ENCODE measurements at regions not wholly inside any gene's neighbourhood (a gene's known extent, or its start where the extent isn't known, plus 50 kb on each side); places are given as distances from the start of the nearest gene placed in this dataset.

DNA sequence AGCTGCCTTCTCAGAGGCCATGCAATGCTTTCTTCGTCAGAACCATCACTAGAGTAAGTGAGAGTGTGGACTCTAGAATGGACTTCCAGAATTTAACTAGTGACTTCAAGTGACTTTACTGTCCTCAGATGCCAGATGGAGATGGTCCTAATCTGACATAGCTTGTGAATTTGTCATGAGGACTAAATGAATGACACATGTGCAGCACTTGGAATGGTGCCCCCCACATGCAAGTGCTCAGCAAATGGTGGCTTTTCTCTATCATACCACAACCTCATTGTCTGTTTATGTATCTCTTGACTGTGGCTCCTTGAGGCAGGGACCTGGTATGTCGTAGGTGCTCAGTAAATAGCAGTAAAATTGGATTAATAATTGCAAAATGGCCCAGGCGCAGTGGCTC lies 91.6 kb upstream of the STX18 start:
- H3K4me3 ChIP-seq, result no peak overlapping the region
- 0 to 100% (median 76%) methylated on average over 1 to 3 of the region's 3 CpGs; no CpG with 5 or more reads in 4 of the 10 experiments for WGBS, 10 experiments
- in situ Hi-C loops (cut with MboI; ENCODE audit: low pct_unique_long_range_greater_than_20kb in 2 of 9, low sequenced_read_pairs in 9 of 9, unreplicated experiment in 9 of 9), result no loop called here
- no peak for ATAC-seq (replicated peaks in 6 of 8)
- H3K27ac ChIP-seq, result no peak overlapping the region
- no peaks in the 10 kb centered on the region for H3K4me1 ChIP-seq (replicated peaks in 1 of 2)

DNA sequence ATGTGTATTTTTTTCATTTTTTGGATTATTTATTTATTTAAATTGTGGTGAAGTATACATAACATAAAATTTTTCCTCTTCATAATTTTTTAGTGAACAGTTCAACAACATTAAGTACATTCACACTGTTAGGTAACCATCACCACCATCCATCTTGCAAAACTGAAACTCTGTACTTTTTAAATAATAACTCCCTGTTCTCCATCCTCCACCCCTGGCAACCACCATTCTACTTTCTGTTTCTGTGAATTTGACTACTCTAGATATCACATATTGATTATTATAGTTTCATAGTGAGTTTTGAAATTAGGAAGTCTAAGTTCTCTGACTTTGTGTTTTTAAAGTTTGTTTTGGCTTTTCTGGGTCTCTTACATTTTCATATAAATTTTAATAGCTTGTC lies 89.3 kb upstream of the STX18 start:
- no peak overlapping the region for H3K4me3 ChIP-seq
- ATAC-seq (replicated peaks in 6 of 8), result no peak
- no peaks in the 10 kb centered on the region for H3K4me1 ChIP-seq (replicated peaks in 1 of 2)
- in situ Hi-C loops (cut with MboI; ENCODE audit: low pct_unique_long_range_greater_than_20kb in 2 of 9, low sequenced_read_pairs in 9 of 9, unreplicated experiment in 9 of 9), result no loop called here
- H3K27ac ChIP-seq, result no peak overlapping the region

DNA sequence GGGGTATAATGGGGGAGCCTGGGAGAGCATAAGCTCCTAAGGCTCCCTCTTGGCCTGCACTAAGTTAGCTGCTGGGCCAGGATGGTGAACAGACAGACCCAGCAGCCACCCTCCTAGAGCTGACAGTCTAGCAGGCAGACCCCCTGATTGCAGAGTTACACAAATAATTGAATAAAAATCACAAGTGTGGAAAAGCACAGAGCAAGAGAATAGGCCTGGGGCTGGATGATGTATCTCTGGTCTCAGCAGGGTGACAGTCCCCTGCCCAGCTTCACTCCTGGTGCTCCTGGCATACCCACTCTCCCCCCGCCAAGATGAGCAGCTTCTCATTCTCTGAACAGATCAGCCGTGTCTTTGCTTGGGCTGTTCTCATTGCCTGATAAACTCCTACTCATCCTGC lies 86.1 kb upstream of the STX18 start:
- 50 to 90% (median 80%) methylated on average over 1 to 2 of the region's 2 CpGs; no CpG with 5 or more reads in 5 of the 10 experiments for WGBS, 10 experiments
- H3K4me1 ChIP-seq (replicated peaks in 1 of 2), result peaks cover 4 to 5% of the 10 kb centered on the region in 2 donors
- H3K27ac ChIP-seq, result no peak overlapping the region
- in situ Hi-C loops (cut with MboI; ENCODE audit: low pct_unique_long_range_greater_than_20kb in 2 of 9, low sequenced_read_pairs in 9 of 9, unreplicated experiment in 9 of 9), result no loop called here
- ATAC-seq (replicated peaks in 6 of 8), result no peak
- H3K4me3 ChIP-seq, result no peak overlapping the region

DNA sequence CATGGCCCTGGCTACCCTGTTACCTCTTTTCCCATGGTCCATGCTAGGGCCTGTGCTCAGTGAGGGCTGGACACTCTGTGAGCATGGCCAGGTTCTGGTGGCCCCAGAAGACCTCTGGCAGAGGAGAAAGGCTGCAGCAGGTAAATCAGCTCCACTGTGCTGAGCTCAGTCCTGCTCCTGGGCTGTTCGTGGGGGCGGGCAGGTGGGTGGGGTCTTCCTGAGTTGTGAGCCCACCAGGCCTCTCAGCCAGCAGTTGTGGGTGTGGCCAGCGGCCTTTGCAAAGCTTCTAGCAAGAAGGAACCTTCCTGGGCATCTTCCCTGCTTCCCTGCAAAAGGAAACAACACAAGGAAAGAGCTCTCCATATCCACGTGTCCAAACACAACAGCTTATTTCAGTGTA lies 85.3 kb upstream of the STX18 start:
- peaks cover 4 to 5% of the 10 kb centered on the region in 2 donors for H3K4me1 ChIP-seq (replicated peaks in 1 of 2)
- no peak overlapping the region for H3K4me3 ChIP-seq
- in situ Hi-C loops (cut with MboI; ENCODE audit: low pct_unique_long_range_greater_than_20kb in 2 of 9, low sequenced_read_pairs in 9 of 9, unreplicated experiment in 9 of 9), result no loop called here
- H3K27ac ChIP-seq, result no peak overlapping the region
- ATAC-seq (replicated peaks in 6 of 8), result no peak
- 0 to 78% (median 60%) methylated on average over 1 to 2 of the region's 4 CpGs; no CpG with 5 or more reads in 7 of the 10 experiments for WGBS, 10 experiments

DNA sequence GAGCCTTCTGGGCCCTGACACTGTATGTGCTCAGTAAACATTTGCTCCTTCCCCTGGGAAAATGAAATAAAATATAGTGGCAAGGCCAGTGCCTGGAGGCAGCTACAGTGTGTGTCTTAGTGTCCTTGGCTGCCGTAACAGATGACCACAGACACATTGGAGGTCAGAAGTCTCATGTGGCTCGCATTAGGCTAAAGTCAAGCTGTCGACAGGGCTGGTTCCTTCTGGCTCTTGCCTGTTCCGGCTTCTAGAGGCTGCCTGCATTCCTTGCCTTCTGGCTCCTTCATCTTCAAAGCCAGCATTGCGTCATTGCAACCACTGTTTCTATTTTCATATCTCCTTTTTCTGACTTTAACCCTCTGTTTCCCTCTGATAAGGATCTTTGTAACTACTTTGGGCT lies 83.6 kb upstream of the STX18 start:
- Histone ChIP-seq H3K4me1 (replicated peaks in 1 of 2) (peaks cover 4 to 5% of the 10 kb centered on the region in 2 donors), H3K4me3 (no peak overlapping the region), H3K27ac (no peak overlapping the region)
- peak in 3 of 8 experiments; percentile 27 to 90 (median 64) for ATAC-seq (replicated peaks in 6 of 8)
- in situ Hi-C loops (cut with MboI; ENCODE audit: low pct_unique_long_range_greater_than_20kb in 2 of 9, low sequenced_read_pairs in 9 of 9, unreplicated experiment in 9 of 9), result no loop called here
- 7 to 100% (median 95%) methylated on average over 1 to 4 of the region's 5 CpGs; no CpG with 5 or more reads in 2 of the 10 experiments for WGBS, 10 experiments

DNA sequence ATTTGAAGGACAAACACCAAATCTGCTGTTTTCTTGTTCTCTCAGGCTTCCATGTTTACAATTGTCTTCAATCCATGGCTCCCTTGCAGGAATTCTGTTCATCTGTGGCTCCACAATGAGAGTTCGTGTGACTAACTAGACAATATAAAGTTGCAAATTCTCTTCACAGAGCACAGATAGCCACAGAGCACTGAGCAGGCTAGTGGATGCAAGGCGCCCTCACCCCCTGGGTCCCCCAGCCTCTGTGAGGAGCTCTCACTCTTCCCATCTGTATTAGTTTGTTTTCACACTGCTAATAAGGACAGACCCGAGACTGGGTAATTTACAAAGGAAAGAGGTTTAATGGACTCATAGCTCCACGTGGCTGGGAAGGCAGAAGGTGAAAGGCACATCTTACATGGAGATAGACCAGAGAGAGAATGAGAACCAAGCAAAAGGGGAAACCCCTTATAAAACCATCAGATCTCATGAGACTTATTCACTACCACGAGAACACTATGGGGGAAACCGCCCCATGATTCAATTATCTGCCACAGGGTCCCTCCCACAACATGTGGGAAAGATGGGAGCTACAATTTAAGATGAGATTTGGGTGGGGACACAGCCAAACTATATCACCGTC lies 82.5 kb upstream of the STX18 start:
- peak in 4 of 8 experiments; percentile 27 to 97 (median 66) for ATAC-seq (replicated peaks in 6 of 8)
- H3K27ac ChIP-seq, result no peak overlapping the region
- 55 to 72% (median 68%) methylated on average over 1 to 6 of the region's 7 CpGs; no CpG with 5 or more reads in 2 of the 10 experiments for WGBS, 10 experiments
- no peak overlapping the region for H3K4me3 ChIP-seq
- in situ Hi-C loops (cut with MboI; ENCODE audit: low pct_unique_long_range_greater_than_20kb in 2 of 9, low sequenced_read_pairs in 9 of 9, unreplicated experiment in 9 of 9), result no loop called here
- H3K4me1 ChIP-seq (replicated peaks in 1 of 2), result peaks cover 4 to 5% of the 10 kb centered on the region in 2 donors

DNA sequence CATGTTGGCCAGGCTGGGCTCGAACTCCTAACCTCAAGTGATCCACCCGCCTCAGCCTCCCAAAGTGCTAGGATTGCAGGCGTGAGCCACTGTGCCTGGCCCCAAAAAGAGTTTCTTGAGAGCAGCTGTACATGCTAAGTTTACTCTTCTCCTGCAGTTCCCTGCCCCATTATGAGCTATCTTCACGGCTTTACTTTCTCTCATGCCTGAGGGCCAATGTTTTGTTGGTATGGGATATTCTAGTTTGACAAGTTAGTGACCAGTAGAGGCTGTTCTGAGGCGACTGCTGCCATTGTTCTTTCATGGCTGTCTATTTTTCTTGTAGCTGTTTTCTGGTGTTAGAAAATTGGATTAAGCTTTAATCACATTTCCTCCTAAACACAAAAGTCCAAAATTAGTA lies 78.0 kb upstream of the STX18 start:
- no peak for ATAC-seq (replicated peaks in 6 of 8)
- no peak overlapping the region for H3K4me3 ChIP-seq
- 47 to 100% (median 74%) methylated on average over 1 to 3 of the region's 5 CpGs; no CpG with 5 or more reads in 2 of the 10 experiments for WGBS, 10 experiments
- no peak overlapping the region for H3K27ac ChIP-seq
- in situ Hi-C loops (cut with MboI; ENCODE audit: low pct_unique_long_range_greater_than_20kb in 2 of 9, low sequenced_read_pairs in 9 of 9, unreplicated experiment in 9 of 9), result no loop called here
- peaks cover 4 to 5% of the 10 kb centered on the region in 2 donors for H3K4me1 ChIP-seq (replicated peaks in 1 of 2)

DNA sequence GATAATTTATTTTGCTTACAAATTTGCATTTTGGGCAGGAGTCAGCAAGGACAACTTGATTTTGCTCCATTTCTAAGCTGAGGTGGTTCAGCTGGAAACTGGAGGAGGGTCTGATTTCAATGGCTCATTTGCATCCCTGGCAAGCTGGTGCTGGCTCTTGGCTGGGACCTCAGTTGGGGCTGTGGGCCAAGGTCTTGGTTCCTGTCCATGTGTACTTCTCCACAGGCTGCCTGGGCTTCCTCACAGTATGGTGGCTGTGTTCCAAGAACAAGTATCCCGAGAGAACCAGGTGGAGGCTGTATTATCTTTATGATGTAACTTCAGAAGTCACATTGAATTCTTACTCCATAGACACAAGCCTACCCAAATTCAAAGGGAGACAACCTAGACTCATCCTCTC lies 77.0 kb upstream of the STX18 start:
- in situ Hi-C loops (cut with MboI; ENCODE audit: low pct_unique_long_range_greater_than_20kb in 2 of 9, low sequenced_read_pairs in 9 of 9, unreplicated experiment in 9 of 9), result no loop called here
- Histone ChIP-seq H3K4me1 (replicated peaks in 1 of 2) (no peaks in the 10 kb centered on the region), H3K4me3 (no peak overlapping the region), H3K27ac (no peak overlapping the region)
- 88 to 100% (median 100%) methylated on average over 1 of the region's 1 CpG; no CpG with 5 or more reads in 5 of the 10 experiments for WGBS, 10 experiments
- no peak for ATAC-seq (replicated peaks in 6 of 8)

DNA sequence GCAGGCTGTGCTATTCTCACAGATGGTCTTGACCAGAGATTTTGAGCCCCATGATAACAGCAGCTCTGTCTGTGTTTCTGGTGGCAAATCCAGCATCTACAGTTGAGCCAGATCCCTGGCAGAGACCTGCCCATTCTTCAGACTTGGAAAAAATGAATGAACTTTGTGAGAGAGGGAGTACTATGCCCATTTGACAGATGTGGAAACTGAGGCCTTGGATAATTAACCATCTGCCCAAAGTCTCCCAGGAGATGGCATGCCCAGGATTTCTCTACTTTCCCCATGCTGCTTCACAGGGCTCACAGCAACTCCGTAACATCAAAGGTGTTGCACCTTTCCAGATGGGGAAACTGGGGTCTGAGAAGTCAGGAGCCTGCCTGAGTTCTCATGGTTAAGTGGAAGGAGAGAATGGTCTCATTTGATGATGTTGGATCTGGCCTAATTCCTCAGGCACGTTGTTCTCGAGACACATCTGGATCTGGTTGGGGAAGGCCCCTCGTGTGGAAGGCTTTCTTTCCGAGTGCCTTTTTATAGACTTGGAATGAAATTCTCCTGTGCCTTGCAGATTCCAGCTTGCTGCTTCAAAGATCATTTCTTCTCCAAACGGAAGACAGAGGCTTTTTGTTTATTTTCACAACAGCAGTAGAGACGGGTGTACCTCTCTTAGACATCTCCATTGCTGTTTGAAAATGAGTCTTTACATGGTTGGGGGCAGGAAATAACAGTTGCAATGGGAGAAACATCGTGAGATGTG lies 73.3 kb upstream of the STX18 start:
- Histone ChIP-seq H3K4me1 (replicated peaks in 1 of 2) (peaks cover 0 to 5% of the 10 kb centered on the region in 2 donors), H3K4me3 (no peak overlapping the region), H3K27ac (no peak overlapping the region)
- WGBS, 10 experiments, result 0 to 100% (median 67%) methylated on average over 1 to 6 of the region's 8 CpGs; no CpG with 5 or more reads in 3 of the 10 experiments
- in situ Hi-C loops (cut with MboI; ENCODE audit: low pct_unique_long_range_greater_than_20kb in 2 of 9, low sequenced_read_pairs in 9 of 9, unreplicated experiment in 9 of 9), result no loop called here
- no peak for ATAC-seq (replicated peaks in 6 of 8)

DNA sequence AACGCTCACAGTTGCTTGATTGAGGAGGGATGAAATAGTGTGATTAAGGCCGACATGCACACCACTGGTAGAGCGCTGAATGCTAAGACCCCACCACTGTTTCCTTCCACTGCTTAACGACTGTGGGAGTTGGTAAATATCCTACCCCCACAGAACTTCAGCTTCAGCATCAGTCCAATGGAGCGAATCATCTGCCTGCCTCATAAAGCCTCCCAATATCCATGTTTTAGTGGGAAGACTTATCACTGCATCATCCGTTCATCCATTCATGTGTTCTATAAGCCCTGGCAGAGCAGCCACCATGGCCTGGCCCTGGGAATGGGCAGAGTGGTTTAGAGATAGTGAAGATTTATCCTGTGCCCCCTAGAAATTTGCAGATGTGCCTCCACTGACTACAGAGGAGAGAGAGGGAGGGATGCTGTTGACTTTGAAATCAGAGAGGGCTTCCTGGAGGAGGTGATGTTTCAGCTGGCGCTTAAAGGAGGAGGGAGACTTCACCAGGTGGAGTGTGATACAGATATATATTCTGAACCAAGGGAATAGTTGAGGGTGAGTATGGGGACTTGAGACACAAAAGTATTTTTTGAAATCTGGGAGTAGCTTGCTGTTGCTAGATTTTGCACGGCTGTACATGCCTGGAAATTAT lies 71.9 kb upstream of the STX18 start:
- WGBS, 10 experiments, result 8 to 100% (median 94%) methylated on average over 1 to 7 of the region's 8 CpGs; no CpG with 5 or more reads in 1 of the 10 experiments
- in situ Hi-C loops (cut with MboI; ENCODE audit: low pct_unique_long_range_greater_than_20kb in 2 of 9, low sequenced_read_pairs in 9 of 9, unreplicated experiment in 9 of 9), result no loop called here
- Histone ChIP-seq H3K4me3 (no peak overlapping the region), H3K27ac (no peak overlapping the region), H3K4me1 (replicated peaks in 1 of 2) (peaks cover 0 to 5% of the 10 kb centered on the region in 2 donors)
- no peak for ATAC-seq (replicated peaks in 6 of 8)

DNA sequence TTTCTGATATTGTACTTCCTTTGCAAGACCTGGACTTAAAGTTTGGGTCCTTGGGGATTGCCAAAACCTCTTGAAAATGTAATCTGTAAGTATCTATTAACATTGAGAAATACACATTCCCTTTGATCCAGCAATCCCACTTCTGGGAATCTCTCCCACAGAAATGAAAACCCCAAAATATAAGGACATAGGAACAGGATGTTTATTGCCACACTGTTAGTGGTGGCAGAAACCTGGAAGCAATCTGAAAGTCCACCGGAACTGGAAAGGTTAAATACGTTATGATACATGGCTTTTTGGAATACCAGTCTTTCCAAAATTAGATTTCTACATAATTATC lies 71.2 kb upstream of the STX18 start:
- H3K27ac ChIP-seq, result no peak overlapping the region
- 20 to 100% (median 91%) methylated on average over 2 of the region's 2 CpGs; no CpG with 5 or more reads in 2 of the 10 experiments for WGBS, 10 experiments
- in situ Hi-C loops (cut with MboI; ENCODE audit: low pct_unique_long_range_greater_than_20kb in 2 of 9, low sequenced_read_pairs in 9 of 9, unreplicated experiment in 9 of 9), result no loop called here
- peaks cover 0 to 5% of the 10 kb centered on the region in 2 donors for H3K4me1 ChIP-seq (replicated peaks in 1 of 2)
- H3K4me3 ChIP-seq, result no peak overlapping the region
- ATAC-seq (replicated peaks in 6 of 8), result no peak

DNA sequence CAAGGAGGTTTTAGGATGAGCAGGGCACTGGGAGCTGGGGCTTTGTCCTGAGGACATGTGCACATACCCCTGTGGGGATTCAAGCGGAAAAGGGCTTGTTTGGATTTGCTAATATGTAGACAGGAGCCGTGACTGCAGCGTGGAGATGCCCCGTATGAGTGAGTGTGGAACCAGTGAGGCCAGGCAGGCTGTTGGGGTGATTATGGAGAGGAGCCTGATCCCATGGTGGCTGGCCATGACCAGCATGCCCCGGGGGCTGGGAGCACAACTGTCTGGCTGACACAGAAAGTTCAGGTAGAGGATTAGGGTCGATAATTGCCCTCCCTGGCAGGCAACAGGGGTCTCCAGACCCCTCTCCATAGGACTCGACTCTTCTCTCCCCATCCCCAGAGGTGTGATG lies 68.8 kb upstream of the STX18 start:
- peak in 1 of 8 experiments; percentile 16 for ATAC-seq (replicated peaks in 6 of 8)
- peaks cover 0 to 5% of the 10 kb centered on the region in 2 donors for H3K4me1 ChIP-seq (replicated peaks in 1 of 2)
- in situ Hi-C loops (cut with MboI; ENCODE audit: low pct_unique_long_range_greater_than_20kb in 2 of 9, low sequenced_read_pairs in 9 of 9, unreplicated experiment in 9 of 9), result no loop called here
- 63 to 100% (median 77%) methylated on average over 1 to 5 of the region's 7 CpGs; no CpG with 5 or more reads in 5 of the 10 experiments for WGBS, 10 experiments
- no peak overlapping the region for H3K4me3 ChIP-seq
- no peak overlapping the region for H3K27ac ChIP-seq

DNA sequence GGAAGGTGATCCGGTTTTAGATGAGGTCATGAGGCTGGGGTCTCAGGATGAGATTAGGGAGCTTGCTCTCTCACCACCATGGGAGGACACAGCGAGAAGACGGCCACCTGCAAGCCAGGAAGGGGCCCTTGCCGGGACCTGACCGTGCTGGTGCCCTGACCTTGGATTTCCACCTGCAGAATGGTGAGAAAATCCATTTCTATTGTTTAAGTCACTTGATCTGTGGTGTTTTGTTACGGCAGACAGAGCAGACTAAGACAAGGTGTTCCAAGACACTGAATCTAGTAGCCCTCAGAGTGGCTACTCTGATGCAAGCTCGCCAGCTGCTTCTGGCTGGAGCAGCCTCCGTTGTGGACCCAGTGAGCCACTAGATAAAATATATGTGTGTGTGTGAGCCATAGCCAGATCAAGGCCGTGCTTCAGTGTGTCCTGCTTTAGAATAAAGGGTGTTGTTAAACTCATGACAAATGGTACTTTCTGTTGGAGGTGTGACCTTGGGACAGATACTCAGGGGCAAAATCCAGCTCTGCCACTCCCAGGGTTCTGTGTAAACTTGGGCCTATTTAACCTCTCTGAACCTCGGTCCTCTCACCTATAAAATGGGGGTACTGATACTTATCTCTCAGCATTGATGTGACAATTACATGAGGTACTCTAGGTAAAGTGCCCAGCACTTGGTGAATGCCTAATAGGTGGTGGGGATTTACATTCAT lies 67.9 kb upstream of the STX18 start:
- no peak overlapping the region for H3K4me3 ChIP-seq
- H3K27ac ChIP-seq, result no peak overlapping the region
- peaks cover 0 to 7% of the 10 kb centered on the region in 2 donors for H3K4me1 ChIP-seq (replicated peaks in 1 of 2)
- in situ Hi-C loops (cut with MboI; ENCODE audit: low pct_unique_long_range_greater_than_20kb in 2 of 9, low sequenced_read_pairs in 9 of 9, unreplicated experiment in 9 of 9), result no loop called here
- ATAC-seq (replicated peaks in 6 of 8), result no peak
- WGBS, 10 experiments, result 60 to 100% (median 89%) methylated on average over 1 to 4 of the region's 10 CpGs; no CpG with 5 or more reads in 2 of the 10 experiments

Measured in motor neuron (in vitro differentiated cells).